Testis (tissue), 2 donors: ENCODE measurements at regions not wholly inside any gene's neighbourhood (a gene's known extent, or its start where the extent isn't known, plus 50 kb on each side); places are given as distances from the start of the nearest gene placed in this dataset.

Source experiments
- CTCF ChIP-seq, 3 experiments: fragments of 450-650 bp in 2 of 3; fragments of 200-600 bp in 1 of 3; sonication (generic) in 1 of 3; IDR thresholded peaks; one replicate each; pipeline ENCODE4 v1.5.1; 2016 to 2019; ENCODE audit warnings: antibody characterized with exemption in 3 of 3, mild to moderate bottlenecking in 2 of 3, moderate library complexity in 1 of 3
- POLR2A ChIP-seq: fragments of 450-650 bp; IDR thresholded peaks from one replicate; pipeline ENCODE4 v1.6.1; 2017; ENCODE audit warnings: antibody characterized with exemption, mild to moderate bottlenecking, moderate library complexity

GRCh38 chr1:234871039-234871709, 257.5 kb downstream of the TOMM20 start:
- TF ChIP-seq POLR2A (no peak), CTCF (IDR thresholded peaks at IDR 0.05) (no peak)
